GM19023 (cell line): ENCODE measurements at regions not wholly inside any gene's neighbourhood (a gene's known extent, or its start where the extent isn't known, plus 50 kb on each side); places are given as distances from the start of the nearest gene placed in this dataset.

Source experiments
- ATAC-seq: cut with Tn5 transposase; IDR thresholded peaks from one replicate; pipeline ENCODE4 v1.9.1; 2021; ENCODE audit warnings: mild to moderate bottlenecking, moderate library complexity; ENCODE audit not compliant: unreplicated experiment

DNA sequence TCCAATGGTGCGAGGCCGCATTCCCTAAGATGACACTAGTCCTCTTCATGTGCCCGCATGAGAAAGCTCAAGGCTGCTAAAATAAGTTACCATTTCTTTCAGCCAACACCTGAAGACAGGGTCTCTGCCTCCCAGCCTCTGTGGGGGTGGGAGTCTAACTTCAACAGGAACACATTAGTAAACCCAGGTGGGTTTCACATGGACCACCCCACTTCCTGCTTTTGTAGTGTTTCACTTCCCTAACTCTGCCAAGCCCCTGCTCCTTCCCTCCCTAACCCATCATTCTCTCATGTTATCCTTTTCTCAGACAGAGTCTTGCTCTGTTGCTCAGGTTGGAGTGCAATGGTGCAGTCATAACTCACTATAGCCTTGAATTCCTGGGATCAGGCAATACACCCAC is 783.6 kb downstream of the UQCRFS1 start:
- no peak for ATAC-seq

DNA sequence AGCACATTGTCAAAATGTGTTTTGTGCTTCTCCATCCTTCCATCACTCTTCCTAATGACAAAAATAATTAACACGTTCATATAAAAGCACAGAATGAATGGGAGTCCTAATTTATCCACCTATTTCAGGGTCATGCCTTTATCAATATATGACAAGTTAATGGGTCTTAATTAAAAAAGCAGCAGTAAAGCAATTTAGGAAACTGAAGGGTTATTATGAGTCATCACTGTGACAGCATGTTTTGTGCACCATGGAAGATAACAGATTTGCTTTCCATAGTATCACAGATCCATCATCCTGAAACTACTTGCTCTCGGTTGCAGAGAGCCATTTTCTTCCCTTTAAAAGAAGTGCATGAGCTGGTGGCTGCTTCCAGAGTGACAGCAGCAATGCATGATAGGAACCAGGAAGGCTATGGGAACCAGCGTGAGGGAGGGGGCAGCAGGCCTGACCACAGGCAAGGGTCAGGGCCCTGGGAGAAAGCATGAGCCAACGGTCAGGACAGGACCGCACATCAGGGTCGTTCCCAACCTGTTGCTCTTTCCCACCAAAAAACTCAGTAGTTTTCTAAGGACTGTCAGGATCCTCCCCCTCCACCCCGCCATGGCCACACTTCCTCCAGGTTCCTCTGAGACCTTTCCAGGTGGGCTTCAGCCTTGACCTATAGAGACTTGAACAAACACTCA is 784.1 kb downstream of the UQCRFS1 start:
- ATAC-seq = no peak

DNA sequence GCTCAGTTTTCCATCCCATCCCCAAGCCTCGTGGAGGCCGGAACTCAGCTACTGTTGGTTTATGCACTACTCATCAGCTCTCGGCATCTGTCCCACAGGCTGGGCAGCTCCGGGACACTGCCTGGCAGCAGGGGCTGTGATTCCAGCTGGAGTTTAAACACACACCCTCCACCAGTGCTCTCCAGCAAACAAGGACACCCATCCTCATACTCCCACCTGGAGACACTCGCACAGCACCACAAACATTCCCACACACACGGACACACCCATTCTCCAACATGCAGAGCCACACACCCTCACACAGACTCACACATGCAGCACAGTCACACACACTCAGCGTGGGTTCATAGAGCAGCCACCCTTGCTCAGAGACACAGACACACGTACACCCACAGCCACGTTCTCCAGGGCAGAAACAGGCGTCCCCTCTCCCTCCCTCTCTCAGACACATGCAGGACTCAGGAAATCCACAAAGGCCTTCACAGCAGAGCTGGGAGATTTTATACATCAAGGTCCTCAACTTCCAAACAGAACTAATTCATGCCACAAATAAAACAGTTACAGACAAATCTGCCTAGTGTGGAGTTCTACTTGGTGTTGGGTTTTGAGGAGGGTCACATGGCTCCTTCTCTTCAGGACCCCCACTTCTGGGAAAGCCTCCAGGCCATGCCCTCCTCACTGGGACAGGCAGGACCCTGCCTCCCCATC is 785.4 kb downstream of the UQCRFS1 start:
- no peak for ATAC-seq

DNA sequence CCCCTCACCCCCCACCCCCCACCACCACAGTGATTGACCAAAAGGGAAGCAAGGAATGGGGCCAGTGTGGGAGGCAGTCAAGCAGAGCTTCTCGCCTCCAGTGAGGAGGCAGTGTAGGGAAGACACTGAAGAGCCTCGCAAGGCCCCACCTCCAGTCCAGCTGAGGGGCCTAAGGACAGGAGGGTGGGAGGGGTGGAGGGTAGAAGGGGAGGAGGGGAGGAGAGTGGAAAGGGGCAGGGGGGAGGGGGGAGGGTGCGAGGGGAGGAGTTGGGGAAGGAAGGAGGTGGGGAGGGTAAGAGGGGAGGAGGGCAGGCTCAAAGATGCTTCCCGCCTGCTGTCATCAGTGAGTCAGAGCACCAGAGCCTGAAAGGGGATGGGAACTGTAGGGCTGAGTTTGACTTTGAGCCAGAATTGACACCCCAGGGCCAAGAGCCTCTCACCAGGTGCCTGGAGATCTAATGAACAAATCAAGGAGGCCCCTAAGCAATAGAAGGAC is 786.2 kb downstream of the UQCRFS1 start:
- ATAC-seq = no peak

DNA sequence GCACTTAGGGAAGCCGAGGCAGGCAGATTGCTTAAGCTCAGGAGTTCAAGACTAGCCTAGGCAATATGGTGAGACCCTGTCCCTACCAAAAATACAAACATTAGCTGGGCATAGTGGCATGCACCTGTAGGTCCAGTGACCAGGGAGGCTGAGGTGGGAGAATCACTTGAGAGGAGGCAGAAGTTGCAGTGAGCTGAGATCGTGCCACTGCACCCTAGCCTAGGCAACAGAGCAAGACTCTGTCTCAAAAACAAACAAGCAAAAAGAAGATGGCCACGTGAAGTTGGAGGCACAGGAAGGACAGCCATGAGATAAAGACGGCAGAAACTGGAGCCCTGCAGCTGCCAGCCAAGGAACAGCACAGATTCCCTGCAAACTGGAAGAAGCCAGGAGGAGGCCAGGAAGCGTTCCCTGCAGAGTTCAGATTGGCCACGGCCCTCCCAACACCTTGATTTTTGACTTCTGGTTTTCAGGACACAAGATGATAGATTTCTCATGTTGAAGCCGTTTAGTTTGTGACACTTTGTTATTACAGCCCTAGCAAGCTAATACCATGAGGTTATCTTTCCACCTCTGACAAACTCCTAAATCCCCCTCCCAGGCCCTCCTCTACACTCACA is 786.7 kb downstream of the UQCRFS1 start:
- ATAC-seq = no peak

DNA sequence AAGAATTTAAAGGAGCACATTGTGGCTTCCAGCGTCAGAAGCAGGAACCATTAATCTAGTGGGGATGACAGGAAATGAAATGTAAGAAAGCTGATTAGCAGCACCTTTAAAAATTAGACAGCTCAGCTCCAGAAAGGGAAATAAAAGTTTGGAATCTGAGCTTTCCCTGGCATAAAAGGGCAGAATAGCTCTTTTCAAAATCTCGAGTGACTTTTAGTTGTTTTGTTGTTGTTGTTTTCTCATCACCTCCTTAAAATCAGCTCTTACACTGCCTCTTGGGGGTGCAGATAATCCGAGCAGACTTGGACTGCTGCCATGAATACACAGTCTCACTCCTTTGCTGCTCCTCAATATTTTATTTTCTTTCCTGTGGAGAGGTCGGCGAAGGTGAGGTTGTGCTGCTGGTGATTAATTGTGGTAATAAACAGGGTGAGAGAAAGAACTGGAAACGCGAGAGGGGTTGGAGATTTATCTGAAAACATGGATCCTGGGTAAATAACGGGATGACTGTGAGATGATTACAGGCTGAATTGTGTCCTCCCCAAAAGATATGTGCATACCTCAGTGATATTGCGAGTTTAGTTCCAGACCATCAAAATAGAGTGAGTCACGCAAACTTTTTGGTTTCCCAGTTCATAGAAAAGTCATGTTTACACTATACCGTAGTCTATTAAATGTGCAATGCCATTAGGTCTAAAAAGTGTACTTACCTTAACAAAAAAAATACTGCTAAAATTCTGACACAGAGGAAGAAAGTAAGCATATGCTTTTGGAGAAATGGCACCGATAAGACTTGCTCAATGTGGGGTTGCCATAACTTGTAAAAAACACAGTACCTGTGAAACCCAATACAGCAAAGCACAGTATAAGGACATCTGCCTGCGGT is 787.7 kb downstream of the UQCRFS1 start:
- no peak for ATAC-seq

DNA sequence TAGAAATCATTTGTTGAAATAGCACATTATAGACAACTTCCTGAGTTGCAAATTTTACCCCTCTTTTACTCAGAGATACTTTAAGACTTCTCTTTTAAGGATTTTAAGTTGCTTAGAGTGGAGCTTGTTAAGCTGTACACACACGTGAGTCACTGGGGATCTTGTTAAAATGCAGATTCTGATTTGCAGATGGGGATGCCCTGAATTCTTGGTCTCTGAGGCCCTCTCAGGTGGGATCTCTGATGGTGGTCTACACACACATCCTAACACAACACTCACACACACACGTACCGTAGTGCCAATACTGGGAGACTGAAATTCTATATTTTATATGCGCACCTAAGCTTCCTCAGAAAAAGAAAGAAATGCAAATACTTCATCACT is 788.3 kb downstream of the UQCRFS1 start:
- no peak for ATAC-seq

DNA sequence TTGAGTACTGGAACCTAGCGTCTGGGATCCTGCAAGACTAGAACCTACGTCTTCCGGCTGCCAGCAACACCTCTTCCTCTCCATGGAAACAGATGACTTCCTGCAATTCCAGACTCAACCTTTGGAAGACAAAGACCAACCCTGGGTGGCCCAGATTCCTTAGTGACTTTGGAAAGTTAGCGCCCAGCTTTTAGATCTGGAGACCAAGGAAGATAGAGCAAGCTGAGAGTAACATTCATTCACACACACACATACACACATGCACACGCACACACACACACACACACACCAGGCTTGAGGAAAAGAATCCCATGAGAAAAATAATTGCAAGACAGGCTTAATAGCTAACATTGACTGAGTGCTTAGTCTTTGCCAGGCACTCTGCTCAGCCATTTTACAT is 788.9 kb downstream of the UQCRFS1 start:
- ATAC-seq = no peak

DNA sequence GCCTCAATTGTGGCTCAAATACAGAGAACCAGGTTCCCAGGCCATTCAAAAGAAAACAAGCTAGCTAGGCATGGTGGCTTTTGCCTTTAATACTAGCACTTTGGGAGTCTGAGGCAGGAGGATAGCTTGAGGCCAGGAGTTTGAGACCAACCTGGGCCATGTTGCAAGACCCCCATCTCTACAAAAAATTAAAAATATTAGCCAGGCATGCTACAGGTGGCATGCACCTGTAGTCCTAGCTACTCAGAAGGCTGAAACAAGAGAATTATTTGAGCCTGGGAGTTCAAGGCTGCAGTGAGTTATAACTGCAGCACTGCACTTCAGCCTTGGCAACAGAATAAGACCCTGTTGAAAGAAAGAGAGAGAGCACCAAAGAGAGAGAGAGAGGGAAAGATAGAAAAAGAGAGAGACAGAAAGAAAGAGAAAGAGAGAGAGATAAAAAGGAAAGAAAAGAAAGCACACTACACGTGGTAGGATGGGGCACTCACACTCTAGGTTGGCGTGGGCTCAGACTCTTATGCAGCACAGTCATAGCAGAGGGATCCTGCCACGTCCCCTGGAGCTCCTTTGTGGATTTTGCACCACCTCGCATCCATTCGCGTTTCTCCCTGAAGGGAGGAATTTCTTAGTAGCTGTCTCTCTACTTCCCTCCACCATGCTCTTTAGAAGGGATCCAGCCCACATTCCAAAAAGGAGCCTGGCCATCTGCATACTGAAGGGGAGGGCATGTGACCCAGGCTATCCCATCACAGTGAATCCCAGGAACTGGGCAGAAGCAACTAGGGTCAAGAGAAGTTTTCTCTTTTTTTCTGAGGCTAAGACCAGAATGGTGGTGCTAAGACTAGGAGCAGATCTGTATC is 789.9 kb downstream of the UQCRFS1 start:
- ATAC-seq = no peak

DNA sequence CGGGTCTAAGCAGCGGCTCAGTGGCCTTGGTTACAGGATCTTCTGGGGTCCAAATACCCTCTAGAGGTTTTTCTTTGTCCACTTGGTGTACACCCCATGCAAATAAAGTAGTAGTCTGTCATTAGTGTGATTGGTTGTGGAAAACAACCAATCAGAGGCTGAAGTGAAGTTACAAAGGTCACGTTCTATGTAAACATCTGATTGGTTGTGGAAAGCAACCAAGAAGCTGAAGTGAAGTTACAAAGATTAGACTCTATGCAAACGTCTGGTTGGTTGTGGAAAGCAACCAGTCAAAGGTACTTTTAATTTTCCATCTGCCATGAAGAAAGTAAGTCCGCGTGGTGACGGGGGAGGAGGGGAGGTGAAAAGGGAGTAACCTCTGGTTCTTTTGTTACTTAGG is 790.9 kb downstream of the UQCRFS1 start:
- no peak for ATAC-seq

DNA sequence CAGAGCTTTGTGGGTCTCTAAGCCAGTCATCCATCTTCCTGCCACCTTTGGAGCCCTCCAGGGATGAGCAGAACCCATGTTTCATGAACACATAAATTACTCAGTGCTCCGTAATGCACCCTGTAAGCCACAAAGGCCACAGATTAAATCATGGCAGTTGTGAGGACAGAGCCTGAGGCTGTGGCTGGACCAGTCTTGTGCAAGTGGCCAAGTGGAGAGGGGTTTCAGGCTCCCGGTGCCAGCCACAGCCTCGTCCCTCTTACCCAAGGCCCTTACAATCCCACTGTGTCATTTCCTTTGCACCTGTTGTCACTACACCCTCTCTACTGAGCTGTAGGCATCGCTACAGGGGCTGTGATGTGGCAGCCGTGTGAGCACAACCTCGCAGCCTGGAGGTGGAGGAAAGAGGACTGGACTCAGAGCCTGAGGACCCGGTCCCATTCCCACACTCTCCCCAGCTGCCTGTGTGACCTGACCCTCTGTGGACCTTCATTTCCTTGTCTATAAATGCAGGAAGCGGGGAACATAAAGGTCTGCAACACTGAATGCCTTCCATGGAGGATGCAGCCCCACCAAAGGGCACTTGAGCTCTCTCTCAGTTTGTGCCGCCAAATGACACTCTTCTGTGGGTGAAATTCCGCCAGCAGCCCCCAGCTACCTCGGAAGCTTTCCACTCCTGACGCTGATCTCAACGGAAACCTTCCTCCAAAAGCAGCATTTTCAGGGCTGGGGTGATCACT is 792.0 kb downstream of the UQCRFS1 start:
- ATAC-seq = no peak

DNA sequence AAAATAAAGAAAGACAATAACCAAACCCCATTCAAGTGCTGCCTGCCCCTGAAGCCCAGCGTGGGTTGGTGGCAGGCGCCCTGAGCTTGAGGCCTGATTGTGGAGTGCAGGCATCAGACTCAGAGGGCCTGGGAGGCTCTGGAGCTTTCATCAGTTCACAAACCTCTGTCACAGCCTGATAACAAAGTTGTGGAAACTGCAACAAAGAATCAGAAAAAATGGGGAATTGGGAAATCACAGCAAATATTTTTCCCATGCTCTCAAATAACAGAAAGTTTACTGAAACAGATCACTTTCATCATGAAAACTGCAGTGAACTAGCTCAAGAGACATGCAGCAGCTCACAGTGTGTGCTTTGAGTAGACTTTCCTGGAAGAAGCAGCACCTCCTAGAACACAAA is 793.6 kb downstream of the UQCRFS1 start:
- ATAC-seq = no peak

DNA sequence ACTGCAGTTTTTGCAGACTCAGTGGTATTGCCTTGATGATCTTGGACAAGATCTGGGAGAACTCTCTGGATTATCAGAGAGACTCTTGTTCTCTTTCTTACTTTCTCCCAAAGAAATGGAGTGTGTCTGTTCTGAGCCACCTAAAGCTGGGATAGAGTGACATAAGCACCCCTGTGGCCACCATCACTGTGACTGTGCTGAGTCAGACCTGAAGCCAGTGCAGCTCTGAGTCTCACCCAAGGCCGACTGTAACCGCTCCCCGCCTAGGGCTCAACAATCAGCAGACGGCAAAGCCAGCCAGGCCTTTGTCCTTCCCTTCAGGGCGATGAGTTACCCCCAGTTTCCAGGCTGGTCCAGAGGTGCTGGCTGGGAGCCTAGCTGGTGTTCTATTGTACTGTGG is 795.6 kb downstream of the UQCRFS1 start:
- ATAC-seq = no peak

DNA sequence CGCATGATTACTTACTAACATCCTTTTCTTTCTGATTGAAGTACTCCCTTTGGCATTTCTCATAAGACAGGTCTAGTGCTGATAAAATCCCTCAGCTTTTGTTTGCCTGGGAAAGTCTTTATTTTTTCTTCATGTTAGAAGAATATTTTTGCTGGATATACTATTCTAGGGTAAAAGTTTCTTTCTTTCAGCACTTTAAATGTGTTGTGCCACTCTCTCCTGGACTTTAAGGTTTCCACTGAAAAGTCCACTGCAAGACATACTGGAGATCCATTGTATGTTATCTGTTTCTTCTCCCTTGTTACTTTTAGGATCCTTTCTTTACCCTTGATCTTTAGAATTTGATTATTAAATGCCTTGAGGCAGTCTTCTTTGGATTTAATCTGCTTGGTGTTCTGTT is 796.7 kb downstream of the UQCRFS1 start:
- no peak for ATAC-seq

DNA sequence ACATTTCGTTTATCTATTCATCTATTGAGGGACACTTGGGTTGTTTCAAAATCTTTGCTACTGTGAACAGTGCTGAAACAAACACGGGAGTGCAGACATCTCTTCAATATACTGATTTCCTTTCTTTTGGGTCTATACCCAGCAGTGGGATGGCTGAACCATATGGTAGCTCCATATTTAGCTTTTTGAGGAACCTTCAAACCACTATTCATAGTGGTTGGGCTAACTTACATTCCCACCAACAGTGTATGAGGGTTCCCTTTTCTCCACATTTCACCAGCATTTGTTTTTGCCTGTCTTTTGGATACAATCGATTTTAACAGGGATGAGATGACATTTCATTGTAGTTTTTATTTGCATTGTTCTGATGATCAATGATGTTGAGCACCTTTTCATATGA is 798.2 kb downstream of the UQCRFS1 start:
- ATAC-seq = no peak

DNA sequence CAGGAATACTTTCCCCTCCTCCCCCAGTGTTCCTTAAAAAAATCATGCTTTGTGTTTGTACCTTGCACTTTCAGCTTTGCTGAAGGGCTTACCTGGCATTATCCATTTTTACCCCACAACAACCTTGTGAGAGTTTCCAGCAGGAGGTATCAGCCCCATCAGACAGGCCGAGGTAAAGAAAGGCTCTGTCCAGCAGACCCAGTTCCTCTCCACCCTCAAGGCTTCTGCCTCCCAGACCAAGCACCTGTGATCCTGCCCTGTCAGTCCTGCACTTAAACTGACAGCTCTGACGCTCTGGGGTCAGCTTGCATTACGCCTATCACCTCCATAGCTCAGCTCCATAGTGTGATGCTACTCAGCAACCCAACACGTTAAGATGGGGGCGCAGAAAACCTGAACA is 803.1 kb downstream of the UQCRFS1 start:
- ATAC-seq = no peak

DNA sequence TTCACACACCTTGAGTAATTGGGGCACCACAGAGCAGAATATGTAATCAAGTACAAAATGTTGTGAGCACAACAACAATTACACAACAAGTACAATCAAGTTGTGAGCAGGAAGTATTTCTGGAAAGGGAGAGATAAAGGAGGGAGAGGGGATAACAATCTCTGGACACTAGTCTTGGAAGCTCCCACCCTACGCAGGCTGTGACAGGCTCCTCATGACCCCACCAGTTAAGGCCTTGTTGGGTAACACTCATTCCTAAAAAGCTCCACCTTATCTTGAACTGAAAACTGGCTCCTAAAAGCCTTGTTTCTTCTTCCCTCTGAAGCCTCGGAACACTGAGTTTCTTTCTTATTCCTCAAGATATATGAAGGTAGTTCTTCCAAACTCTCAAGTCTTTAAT is 806.0 kb downstream of the UQCRFS1 start:
- no peak for ATAC-seq

DNA sequence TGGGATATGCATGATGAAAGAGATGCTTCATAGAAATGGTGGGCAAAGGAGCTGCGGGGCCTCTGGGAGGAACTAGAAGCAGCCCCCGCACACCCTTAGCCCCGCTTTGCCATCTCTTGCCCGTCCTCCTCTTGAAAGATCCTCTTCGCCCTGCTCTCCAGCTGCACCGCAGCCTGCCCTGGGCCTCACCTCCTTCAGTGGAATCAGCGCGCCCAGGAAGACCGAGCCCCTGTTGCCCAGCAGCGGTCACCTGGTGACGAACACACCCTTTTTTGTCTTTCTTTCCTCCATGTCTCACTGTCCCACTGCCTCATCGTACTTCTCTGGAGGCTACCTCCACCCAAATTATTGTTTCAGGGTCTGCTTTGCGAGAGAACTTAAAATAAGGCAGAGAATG is 807.6 kb downstream of the UQCRFS1 start:
- no peak for ATAC-seq

DNA sequence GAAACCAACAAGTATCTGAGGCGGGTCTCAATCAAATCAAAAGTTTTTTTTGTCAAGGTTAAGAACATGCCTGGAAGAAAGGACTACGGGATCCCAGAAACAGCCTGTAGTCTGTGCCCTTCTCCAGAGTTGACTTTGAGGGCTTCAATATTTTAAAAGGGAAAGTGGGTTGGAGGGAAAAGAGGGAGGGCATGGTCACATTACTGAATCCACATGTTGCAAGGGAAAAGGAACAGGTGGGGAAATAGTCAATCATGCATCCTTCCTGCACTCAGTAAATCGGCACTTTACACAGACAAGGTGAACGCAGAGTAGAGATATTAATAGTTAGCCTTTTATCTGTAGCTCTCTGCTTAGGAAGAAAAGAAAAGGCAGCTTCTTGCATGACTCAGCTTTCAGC is 808.5 kb downstream of the UQCRFS1 start:
- ATAC-seq = no peak

DNA sequence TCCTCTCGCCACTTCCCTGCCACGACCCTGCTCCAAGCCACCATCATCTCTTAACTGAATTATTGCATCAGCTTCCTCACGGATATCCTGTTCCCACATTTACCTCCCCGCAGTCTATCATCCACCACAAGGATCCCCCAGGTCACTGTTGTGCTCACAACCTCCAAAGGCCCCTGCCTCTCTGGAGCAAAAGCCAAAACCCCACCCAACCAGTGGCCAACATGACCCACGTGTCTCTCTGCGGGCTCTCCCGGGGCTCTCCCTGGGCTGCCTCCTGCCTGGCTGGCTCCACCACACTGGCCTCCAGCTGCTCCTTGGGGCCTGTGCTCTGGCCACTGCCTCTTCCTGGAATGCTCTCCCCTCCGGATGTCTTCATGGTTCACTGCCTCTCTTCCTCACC is 809.3 kb downstream of the UQCRFS1 start:
- ATAC-seq = no peak
